Neuronal stem cell (in vitro differentiated cells): ENCODE measurements at regions not wholly inside any gene's neighbourhood (a gene's known extent, or its start where the extent isn't known, plus 50 kb on each side); places are given as distances from the start of the nearest gene placed in this dataset.

Source experiments
- DNase-seq: peaks from one replicate; pipeline ENCODE4 v3.0.0-alpha.2; 2013; ENCODE audit warnings: low spot score
- H2AFZ ChIP-seq: one replicate; pipeline ENCODE4 v1.6.1; 2013; ENCODE audit warnings: mild to moderate bottlenecking, low read length, inconsistent platforms
- H2AK5ac ChIP-seq: 2 replicates; pipeline ENCODE4 v1.6.1; 2013; ENCODE audit warnings: low read depth, mild to moderate bottlenecking, inconsistent platforms, low read length, moderate library complexity, mixed read lengths
- H2BK120ac ChIP-seq: 2 replicates; pipeline ENCODE4 v1.6.1; 2013; ENCODE audit warnings: low read depth, mild to moderate bottlenecking, inconsistent platforms, low read length, moderate library complexity, mixed read lengths
- H2BK12ac ChIP-seq: one replicate; pipeline ENCODE4 v1.6.1; 2013; ENCODE audit warnings: low read length, inconsistent platforms
- H2BK15ac ChIP-seq: 2 replicates; pipeline ENCODE4 v1.6.1; 2013; ENCODE audit warnings: mild to moderate bottlenecking, low read length, inconsistent platforms, mixed read lengths
- H2BK5ac ChIP-seq: one replicate; pipeline ENCODE4 v1.6.1; 2013; ENCODE audit warnings: inconsistent platforms, mild to moderate bottlenecking, low read length, moderate library complexity
- H3K14ac ChIP-seq: one replicate; pipeline ENCODE4 v1.6.1; 2013; ENCODE audit warnings: low read length, inconsistent platforms
- H3K18ac ChIP-seq: 2 replicates; pipeline ENCODE4 v1.6.1; 2013; ENCODE audit warnings: low read length, inconsistent platforms
- H3K23ac ChIP-seq: 2 replicates; pipeline ENCODE4 v1.6.1; 2013; ENCODE audit warnings: low read depth, mild to moderate bottlenecking, mixed read lengths, low read length, inconsistent platforms; ENCODE audit not compliant: poor library complexity
- H3K27ac ChIP-seq: replicated peaks from 3 replicates; pipeline ENCODE4 v1.5.1; 2013; ENCODE audit warnings: low read length, inconsistent platforms
- H3K27me3 ChIP-seq, 3 experiments: 2 replicates each; pipeline ENCODE4 v1.6.1; 2013; ENCODE audit warnings: low read length in 3 of 3, mild to moderate bottlenecking in 2 of 3, inconsistent platforms in 1 of 3, low read depth in 1 of 3, mixed read lengths in 1 of 3, moderate library complexity in 1 of 3; ENCODE audit not compliant: control insufficient read depth in 3 of 3, insufficient read depth in 3 of 3
- H3K36me3 ChIP-seq, 2 donors: replicated peaks in 1 of 2; 2 replicates each; pipeline ENCODE4 v1.6.1; 2013; ENCODE audit warnings: low read length in 2 of 2; ENCODE audit not compliant: control insufficient read depth in 2 of 2, insufficient read depth in 2 of 2
- H3K4ac ChIP-seq: 2 replicates; pipeline ENCODE4 v1.6.1; 2013; ENCODE audit warnings: inconsistent platforms, mild to moderate bottlenecking, low read length, moderate library complexity
- H3K4me1 ChIP-seq, 2 donors: 1 replicate in 1 of 2; 2 replicates in 1 of 2; pipeline ENCODE4 v1.6.1; 2013; ENCODE audit warnings: low read length in 2 of 2, low read depth in 1 of 2; ENCODE audit not compliant: control insufficient read depth in 2 of 2, insufficient read depth in 1 of 2
- H3K4me2 ChIP-seq: one replicate; pipeline ENCODE4 v1.6.1; 2013; ENCODE audit warnings: mild to moderate bottlenecking, low read length, inconsistent platforms; ENCODE audit not compliant: insufficient read depth, poor library complexity, severe bottlenecking
- H3K4me3 ChIP-seq, 2 donors: 2 replicates each; pipeline ENCODE4 v1.5.1; 2013; ENCODE audit warnings: low read length in 2 of 2, mild to moderate bottlenecking in 2 of 2, inconsistent platforms in 1 of 2, moderate library complexity in 1 of 2
- H3K79me1 ChIP-seq: one replicate; pipeline ENCODE4 v1.6.1; 2013; ENCODE audit warnings: low read depth, mild to moderate bottlenecking, inconsistent platforms, low read length, moderate library complexity
- H3K9ac ChIP-seq: one replicate; pipeline ENCODE4 v1.6.1; 2013; ENCODE audit warnings: mild to moderate bottlenecking, low read depth, low read length, inconsistent platforms; ENCODE audit not compliant: poor library complexity
- H3K9me3 ChIP-seq, 2 donors: replicated peaks in 1 of 2; 2 replicates each; pipeline versions ENCODE3 to v1.6.1; 2013; ENCODE audit warnings: low read length in 2 of 2, mild to moderate bottlenecking in 2 of 2, inconsistent platforms in 1 of 2, low read depth in 1 of 2, mixed read lengths in 1 of 2, moderate library complexity in 1 of 2; ENCODE audit not compliant: control insufficient read depth in 2 of 2, insufficient read depth in 1 of 2
- H4K8ac ChIP-seq: one replicate; pipeline ENCODE4 v1.6.1; 2013; ENCODE audit warnings: low read depth, mild to moderate bottlenecking, inconsistent platforms, low read length, moderate library complexity
- H4K91ac ChIP-seq: one replicate; pipeline ENCODE4 v1.6.1; 2013; ENCODE audit warnings: low read length, low read depth, mild to moderate bottlenecking, inconsistent platforms; ENCODE audit not compliant: poor library complexity
- WGBS, 2 donors: extraction: QIAGEN DNeasy Blood & Tissue Kit; methylation state at CpG; one replicate each; pipeline ENCODE4 v1.1.7; 2013; ENCODE audit warnings: missing lambda C conversion rate in 2 of 2, mixed read lengths in 1 of 2; ENCODE audit not compliant: insufficient read length in 2 of 2, insufficient replicate concordance in 1 of 2; ENCODE audit errors: extremely low coverage in 2 of 2; 5-methylcytosine and 5-hydroxymethylcytosine counted together

DNA sequence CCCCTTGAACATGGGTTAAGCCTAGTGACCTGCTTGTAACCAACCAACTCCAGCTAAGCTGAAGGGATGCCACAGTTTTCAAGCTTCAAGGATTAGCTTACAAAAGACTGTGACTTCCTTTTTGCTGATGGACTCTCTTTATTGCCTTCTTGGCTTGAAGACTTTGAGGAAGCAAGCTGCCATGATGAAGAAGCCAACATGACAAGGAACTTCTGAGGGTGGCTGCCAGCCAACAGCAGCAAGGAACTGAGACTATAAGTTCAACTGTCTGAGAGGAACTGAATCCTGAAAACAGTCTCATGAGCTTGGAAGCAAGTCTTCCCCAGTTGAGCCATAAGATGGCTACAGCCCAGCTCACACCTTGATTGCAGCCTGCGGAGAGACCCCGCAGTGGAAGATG is 116.1 kb upstream of the TAF11L2 start:
- Histone ChIP-seq H2BK12ac (no peak overlapping the region), H2AFZ (no peak overlapping the region), H4K8ac (no peak overlapping the region), H3K18ac (no peak overlapping the region), H3K27ac (no peak overlapping the region), H4K91ac (no peak overlapping the region), H3K9ac (no peak overlapping the region), H3K4me2 (no peak overlapping the region), H3K23ac (no peak overlapping the region), H3K27me3 (no peaks in the 10 kb centered on the region), H2BK120ac (no peak overlapping the region), H2BK5ac (no peak overlapping the region), H3K79me1 (no peaks in the 10 kb centered on the region), H3K14ac (no peak overlapping the region), H3K9me3 (no peaks in the 10 kb centered on the region), H2BK15ac (no peak overlapping the region), H3K36me3 (no peaks in the 10 kb centered on the region), H2AK5ac (no peak overlapping the region), H3K4ac (no peak overlapping the region), H3K4me1 (peaks cover 0 to 4% of the 10 kb centered on the region in 2 donors), H3K4me3 (no peak overlapping the region)
- WGBS, 2 donors, result no CpG with 5 or more reads among the region's 2 CpGs
- DNase-seq, result no peak

- no peak overlapping the region for H3K9ac ChIP-seq
- H3K4me1 ChIP-seq, result peaks cover 0 to 4% of the 10 kb centered on the region in 2 donors
- no peaks in the 10 kb centered on the region for H3K36me3 ChIP-seq
- no peak overlapping the region for H2BK5ac ChIP-seq
- H3K23ac ChIP-seq, result no peak overlapping the region
- no peak overlapping the region for H2BK12ac ChIP-seq
- no peaks in the 10 kb centered on the region for H3K27me3 ChIP-seq
- no CpG with 5 or more reads among the region's 3 CpGs for WGBS, 2 donors
- no peaks in the 10 kb centered on the region for H3K79me1 ChIP-seq
- H2BK15ac ChIP-seq, result no peak overlapping the region
- no peak overlapping the region for H4K8ac ChIP-seq
- no peak overlapping the region for H3K27ac ChIP-seq
- H2BK120ac ChIP-seq, result no peak overlapping the region
- no peak overlapping the region for H3K18ac ChIP-seq
- H3K4ac ChIP-seq, result no peak overlapping the region
- no peak overlapping the region for H3K14ac ChIP-seq
- H4K91ac ChIP-seq, result no peak overlapping the region
- H2AK5ac ChIP-seq, result no peak overlapping the region
- H2AFZ ChIP-seq, result no peak overlapping the region
- no peaks in the 10 kb centered on the region for H3K9me3 ChIP-seq
- no peak for DNase-seq
- no peak overlapping the region for H3K4me2 ChIP-seq
- no peak overlapping the region for H3K4me3 ChIP-seq
Observed at GRCh38 chr5:17383526-17383925, 114.5 kb upstream of the TAF11L2 start.

DNA sequence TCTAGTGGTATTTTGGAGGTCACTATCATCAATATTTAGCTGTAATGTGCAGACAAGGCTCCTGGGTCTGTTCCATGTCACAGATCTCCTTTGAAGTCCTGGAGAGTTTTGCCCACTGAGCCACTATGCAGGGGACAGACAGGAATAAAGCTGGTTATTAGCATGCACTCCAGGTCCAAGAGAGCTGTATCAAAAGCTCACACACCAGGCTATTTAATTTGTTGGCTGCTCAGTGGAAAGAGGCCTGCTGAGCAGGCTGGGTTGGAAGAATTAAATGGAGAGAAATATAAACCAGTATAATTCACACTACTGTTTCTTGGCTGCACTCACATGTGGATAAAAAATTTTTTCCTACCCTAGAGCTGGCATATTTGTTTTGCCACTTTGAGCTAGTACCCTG is 113.8 kb upstream of the TAF11L2 start:
- Histone ChIP-seq H3K9me3 (no peaks in the 10 kb centered on the region), H3K18ac (no peak overlapping the region), H3K4me2 (no peak overlapping the region), H3K9ac (no peak overlapping the region), H3K4me1 (peaks cover 0 to 4% of the 10 kb centered on the region in 2 donors), H2AK5ac (no peak overlapping the region), H3K36me3 (no peaks in the 10 kb centered on the region), H2AFZ (no peak overlapping the region), H3K4ac (no peak overlapping the region), H2BK5ac (no peak overlapping the region), H2BK12ac (no peak overlapping the region), H3K27me3 (no peaks in the 10 kb centered on the region), H3K79me1 (no peaks in the 10 kb centered on the region), H4K91ac (no peak overlapping the region), H2BK120ac (no peak overlapping the region), H3K23ac (no peak overlapping the region), H3K14ac (no peak overlapping the region), H3K27ac (no peak overlapping the region), H3K4me3 (no peak overlapping the region), H4K8ac (no peak overlapping the region), H2BK15ac (no peak overlapping the region)
- no peak for DNase-seq

DNA sequence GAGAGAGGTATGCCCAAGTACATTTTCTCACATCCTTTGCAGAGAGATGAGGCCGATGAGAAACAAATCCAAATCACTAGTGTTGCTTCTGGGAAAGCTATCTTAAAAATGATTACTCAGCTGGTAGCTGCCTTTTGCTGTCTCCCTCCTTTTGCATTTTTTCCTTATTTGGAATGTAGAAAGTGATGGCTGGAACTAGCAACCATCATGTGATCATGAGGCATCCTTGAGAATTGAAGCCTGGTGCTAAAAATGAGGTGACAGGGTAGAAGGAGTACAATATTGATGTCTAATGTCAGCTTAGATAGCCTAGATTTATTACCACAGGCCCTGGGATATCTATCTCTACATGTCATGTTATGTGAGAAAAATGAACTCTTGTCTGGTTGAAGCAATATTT is 109.3 kb upstream of the TAF11L2 start:
- DNase-seq, result no peak
- Histone ChIP-seq H2BK120ac (no peak overlapping the region), H3K79me1 (no peaks in the 10 kb centered on the region), H3K27me3 (no peaks in the 10 kb centered on the region), H4K91ac (no peak overlapping the region), H3K4me1 (no peaks in the 10 kb centered on the region), H3K23ac (no peak overlapping the region), H2BK15ac (no peak overlapping the region), H3K36me3 (no peaks in the 10 kb centered on the region), H3K4ac (no peak overlapping the region), H2BK12ac (no peak overlapping the region), H2BK5ac (no peak overlapping the region), H2AK5ac (no peak overlapping the region), H3K9me3 (no peaks in the 10 kb centered on the region), H3K9ac (no peak overlapping the region), H3K4me2 (no peak overlapping the region), H3K14ac (no peak overlapping the region), H4K8ac (no peak overlapping the region), H3K4me3 (no peak overlapping the region), H3K27ac (no peak overlapping the region), H2AFZ (no peak overlapping the region), H3K18ac (no peak overlapping the region)
- WGBS, 2 donors, result no CpG with 5 or more reads among the region's 1 CpG
